ENCODE measurements at regions not wholly inside any gene's neighbourhood (a gene's known extent, or its start where the extent isn't known, plus 50 kb on each side); places are given as distances from the start of the nearest gene placed in this dataset.

GRCh38 chr5:176174345-176175025, 63.7 kb upstream of the SIMC1 start:
- TF ChIP-seq CTCF (IDR thresholded peaks at IDR 0.05; ENCODE audit: low read depth, low read length) (no peak), EZH2phosphoT487 (IDR thresholded peaks at IDR 0.05; ENCODE audit: low read depth) (no peak)
- no peaks in the 10 kb centered on the region for H4K20me1 ChIP-seq (ENCODE audit: insufficient read depth, low read length)
- peaks cover 14% of the 10 kb centered on the region for H3K4me1 ChIP-seq (ENCODE audit: low read length)
- no peak overlapping the region for H3K4me3 ChIP-seq (ENCODE audit: low read length)
- no peak overlapping the region for H3K27ac ChIP-seq (ENCODE audit: low read length)
- no peaks in the 10 kb centered on the region for H3K36me3 ChIP-seq (replicated peaks; ENCODE audit: low read depth, low read length)
- no peaks in the 10 kb centered on the region for H3K79me2 ChIP-seq (ENCODE audit: low read length)
- H3K27me3 ChIP-seq (ENCODE audit: low read depth, low read length): peaks cover 45% of the 10 kb centered on the region
- H3K4me2 ChIP-seq (ENCODE audit: low read length): no peak overlapping the region
- no peak overlapping the region for H3K9ac ChIP-seq (ENCODE audit: low read length)
- no peaks in the 10 kb centered on the region for H3K9me3 ChIP-seq (ENCODE audit: insufficient read depth, low read length)
- H2AFZ ChIP-seq (ENCODE audit: low read depth, low read length): no peak overlapping the region

GRCh38 chr5:176175101-176175852, 62.9 kb upstream of the SIMC1 start:
- Histone ChIP-seq H3K27me3 (ENCODE audit: low read depth, low read length) (peaks cover 47% of the 10 kb centered on the region), H3K9ac (ENCODE audit: low read length) (no peak overlapping the region), H3K9me3 (ENCODE audit: insufficient read depth, low read length) (no peaks in the 10 kb centered on the region), H3K79me2 (ENCODE audit: low read length) (no peaks in the 10 kb centered on the region), H3K36me3 (replicated peaks; ENCODE audit: low read depth, low read length) (no peaks in the 10 kb centered on the region), H3K4me2 (ENCODE audit: low read length) (no peak overlapping the region), H4K20me1 (ENCODE audit: insufficient read depth, low read length) (no peaks in the 10 kb centered on the region), H2AFZ (ENCODE audit: low read depth, low read length) (no peak overlapping the region), H3K27ac (ENCODE audit: low read length) (no peak overlapping the region), H3K4me1 (ENCODE audit: low read length) (peaks cover 14% of the 10 kb centered on the region), H3K4me3 (ENCODE audit: low read length) (no peak overlapping the region)
- TF ChIP-seq CTCF (IDR thresholded peaks at IDR 0.05; ENCODE audit: low read depth, low read length): no peak
- no peak for TF ChIP-seq EZH2phosphoT487 (IDR thresholded peaks at IDR 0.05; ENCODE audit: low read depth)

- Histone ChIP-seq H2AFZ (ENCODE audit: low read depth, low read length) (no peak overlapping the region), H3K9ac (ENCODE audit: low read length) (no peak overlapping the region), H3K27ac (ENCODE audit: low read length) (no peak overlapping the region), H4K20me1 (ENCODE audit: insufficient read depth, low read length) (no peaks in the 10 kb centered on the region), H3K4me2 (ENCODE audit: low read length) (peak overlapping the region; percentile 9; the same call in 1 of the 2 replicates), H3K36me3 (replicated peaks; ENCODE audit: low read depth, low read length) (no peaks in the 10 kb centered on the region), H3K27me3 (ENCODE audit: low read depth, low read length) (peaks cover 54% of the 10 kb centered on the region), H3K4me3 (ENCODE audit: low read length) (no peak overlapping the region), H3K4me1 (ENCODE audit: low read length) (peaks cover 14% of the 10 kb centered on the region), H3K79me2 (ENCODE audit: low read length) (no peaks in the 10 kb centered on the region), H3K9me3 (ENCODE audit: insufficient read depth, low read length) (no peaks in the 10 kb centered on the region)
- TF ChIP-seq EZH2phosphoT487 (IDR thresholded peaks at IDR 0.05; ENCODE audit: low read depth) (no peak), CTCF (IDR thresholded peaks at IDR 0.05; ENCODE audit: low read depth, low read length) (no peak)
Observed at GRCh38 chr5:176176231-176176630, 62.0 kb upstream of the SIMC1 start.

- Histone ChIP-seq H3K4me3 (ENCODE audit: low read length) (no peak overlapping the region), H2AFZ (ENCODE audit: low read depth, low read length) (no peak overlapping the region), H3K4me1 (ENCODE audit: low read length) (peaks cover 14% of the 10 kb centered on the region), H4K20me1 (ENCODE audit: insufficient read depth, low read length) (no peaks in the 10 kb centered on the region), H3K27me3 (ENCODE audit: low read depth, low read length) (peaks cover 70% of the 10 kb centered on the region), H3K79me2 (ENCODE audit: low read length) (no peaks in the 10 kb centered on the region), H3K4me2 (ENCODE audit: low read length) (no peak overlapping the region), H3K9ac (ENCODE audit: low read length) (no peak overlapping the region), H3K36me3 (replicated peaks; ENCODE audit: low read depth, low read length) (no peaks in the 10 kb centered on the region), H3K27ac (ENCODE audit: low read length) (no peak overlapping the region), H3K9me3 (ENCODE audit: insufficient read depth, low read length) (no peaks in the 10 kb centered on the region)
- peak; percentile 40 for TF ChIP-seq CTCF (IDR thresholded peaks at IDR 0.05; ENCODE audit: low read depth, low read length)
- no peak for TF ChIP-seq EZH2phosphoT487 (IDR thresholded peaks at IDR 0.05; ENCODE audit: low read depth)
Observed at GRCh38 chr5:176178789-176179188, 59.4 kb upstream of the SIMC1 start.

Data from OCI-LY3 (cell line).